PC-9 (cell line): ENCODE measurements at regions not wholly inside any gene's neighbourhood (a gene's known extent, or its start where the extent isn't known, plus 50 kb on each side); places are given as distances from the start of the nearest gene placed in this dataset.
A peak's percentile ranks its signal among the peaks of the same experiment; 100 is the strongest.

Source experiments
- BruUV-seq: library from RNA; stranded (reverse); fragments of 400-500 nt; replicated peaks from 2 replicates; lab custom pipeline; 2021; lab: Mats Ljungman, UMichigan
- CTCF ChIA-PET: fragments of 300-600 bp; sonication (Branson Sonifier 250); formaldehyde crosslinking; loops from one replicate; lab custom pipeline; 2022; ENCODE audit warnings: antibody characterized with exemption; lab: Charles Lee
- POLR2A ChIA-PET: fragments of 300-600 bp; sonication (Branson Sonifier 250); formaldehyde crosslinking; loops from one replicate; lab custom pipeline; 2022; ENCODE audit warnings: antibody characterized with exemption; ENCODE audit not compliant: unreplicated experiment; lab: Charles Lee
- DNase-seq, 2 experiments: peaks; one replicate each; pipeline versions ENCODE4 v3.0.0 to v3.0.0-alpha.2; 2015 to 2022; ENCODE audit warnings: mixed read lengths in 1 of 2
- H2AFZ ChIP-seq: fragments of 200-600 bp; sonication (generic); 2 replicates; pipeline ENCODE4 v1.8.1; 2017; ENCODE audit warnings: antibody characterized with exemption
- H3F3A ChIP-seq: fragments of 200-600 bp; sonication (generic); 2 replicates; pipeline ENCODE4 v1.8.1; 2017; ENCODE audit warnings: antibody characterized with exemption, mild to moderate bottlenecking, low read depth; ENCODE audit not compliant: insufficient read depth
- H3K27ac ChIP-seq: fragments of 200-600 bp; sonication (generic); 2 replicates; pipeline ENCODE4 v1.6.1; 2016; ENCODE audit warnings: mixed run types
- H3K27me3 ChIP-seq: fragments of 200-600 bp; sonication (generic); 2 replicates; pipeline ENCODE4 v1.6.1; 2016; ENCODE audit warnings: low read depth, mixed run types; ENCODE audit not compliant: insufficient read depth
- H3K36me3 ChIP-seq: fragments of 200-600 bp; sonication (generic); 2 replicates; pipeline ENCODE4 v1.6.1; 2016; ENCODE audit warnings: low read depth, mixed run types
- H3K4me1 ChIP-seq: fragments of 200-600 bp; sonication (generic); replicated peaks from 2 replicates; pipeline ENCODE4 v1.6.1; 2016; ENCODE audit warnings: mixed run types; ENCODE audit not compliant: insufficient read depth
- H3K4me2 ChIP-seq: fragments of 200-600 bp; sonication (generic); 2 replicates; pipeline ENCODE4 v1.6.1; 2017; ENCODE audit warnings: mixed run types
- H3K4me3 ChIP-seq: fragments of 200-600 bp; sonication (generic); 2 replicates; pipeline ENCODE4 v1.6.1; 2016; ENCODE audit warnings: mixed run types
- H3K79me2 ChIP-seq: fragments of 200-600 bp; sonication (generic); 2 replicates; pipeline ENCODE4 v1.6.1; 2017; ENCODE audit warnings: low read depth, mixed run types
- H3K9me2 ChIP-seq: fragments of 200-600 bp; sonication (generic); 2 replicates; pipeline ENCODE4 v1.8.1; 2017; ENCODE audit warnings: mild to moderate bottlenecking; ENCODE audit not compliant: insufficient read depth
- H3K9me3 ChIP-seq: fragments of 200-600 bp; sonication (generic); 2 replicates; pipeline ENCODE4 v1.8.1; 2016; ENCODE audit warnings: low read depth; ENCODE audit not compliant: insufficient read depth
- H4K20me1 ChIP-seq: fragments of 200-600 bp; sonication (generic); 2 replicates; pipeline ENCODE4 v1.8.1; 2017; ENCODE audit not compliant: insufficient read depth
- CTCF ChIP-seq: fragments of 200-600 bp; sonication (generic); conservative IDR thresholded peaks from 2 replicates; pipeline ENCODE4 v1.6.1; 2017; ENCODE audit warnings: mixed run types, antibody characterized with exemption, mild to moderate bottlenecking, moderate library complexity
- EZH2 ChIP-seq: fragments of 200-600 bp; sonication (generic); IDR thresholded peaks from 2 replicates; pipeline ENCODE4 v1.8.0; 2017; ENCODE audit warnings: antibody characterized with exemption, low read depth
- intact Hi-C: fragments of 100-400 bp; cut with micrococcal nuclease; formaldehyde crosslinking; loops from one replicate; pipeline ENCODE4 v1.10.0; 2022; ENCODE audit not compliant: unreplicated experiment

- POLR2A ChIA-PET = no interaction called here
- BruUV-seq = no TSS peak
- H2AFZ ChIP-seq = no peak overlapping the region
These were observed 56.0 kb upstream of the FAM174A start for GRCh38 chr5:100479079-100479688.

GRCh38 chr5:100472091-100472490, 63.1 kb upstream of the FAM174A start:
- BruUV-seq = no TSS peak
- Histone ChIP-seq H3K4me1 (no peaks in the 10 kb centered on the region), H3K27ac (no peak overlapping the region), H3K27me3 (no peaks in the 10 kb centered on the region), H3K36me3 (no peaks in the 10 kb centered on the region), H3K9me2 (no peaks in the 10 kb centered on the region), H3K9me3 (no peaks in the 10 kb centered on the region), H2AFZ (no peak overlapping the region), H3F3A (no peaks in the 10 kb centered on the region), H3K4me2 (no peak overlapping the region), H4K20me1 (no peaks in the 10 kb centered on the region), H3K4me3 (no peak overlapping the region), H3K79me2 (no peaks in the 10 kb centered on the region)
- TF ChIP-seq CTCF (no peak), EZH2 (no peak)
- ChIA-PET POLR2A (no interaction called here), CTCF (no interaction called here)
- DNase-seq = no peak
- intact Hi-C loops = no loop called here

More at GRCh38 chr5:100479079-100479688, 56.0 kb upstream of the FAM174A start:
- H3K9me2 ChIP-seq = no peaks in the 10 kb centered on the region
- H3K27ac ChIP-seq = no peak overlapping the region
- DNase-seq = no peak
- intact Hi-C loops = loop anchor here (2.0 to 5.0 kb wide), 3 partner anchors 568 to 1198 kb away; no protein-coding TSS in a partner anchor
- H3K4me3 ChIP-seq = no peak overlapping the region
- CTCF ChIA-PET = no interaction called here
- no peaks in the 10 kb centered on the region for H3K9me3 ChIP-seq
- TF ChIP-seq CTCF (peak; percentile 64), EZH2 (no peak)
- H3K36me3 ChIP-seq = no peaks in the 10 kb centered on the region
- no peaks in the 10 kb centered on the region for H3K27me3 ChIP-seq
- H3K4me2 ChIP-seq = no peak overlapping the region
- H3K4me1 ChIP-seq = no peaks in the 10 kb centered on the region
- H3K79me2 ChIP-seq = no peaks in the 10 kb centered on the region
- H3F3A ChIP-seq = no peaks in the 10 kb centered on the region
- H4K20me1 ChIP-seq = no peaks in the 10 kb centered on the region

GRCh38 chr5:100469767-100470166, 65.4 kb upstream of the FAM174A start:
- no peaks in the 10 kb centered on the region for H3K9me2 ChIP-seq
- DNase-seq = no peak
- H4K20me1 ChIP-seq = no peaks in the 10 kb centered on the region
- ChIA-PET POLR2A (no interaction called here), CTCF (no interaction called here)
- H3K4me2 ChIP-seq = no peak overlapping the region
- H3K36me3 ChIP-seq = no peaks in the 10 kb centered on the region
- H3K4me1 ChIP-seq = no peaks in the 10 kb centered on the region
- H3K27me3 ChIP-seq = no peaks in the 10 kb centered on the region
- TF ChIP-seq EZH2 = no peak
- no peak for TF ChIP-seq CTCF
- H3F3A ChIP-seq = no peaks in the 10 kb centered on the region
- no peaks in the 10 kb centered on the region for H3K9me3 ChIP-seq
- H2AFZ ChIP-seq = no peak overlapping the region
- H3K4me3 ChIP-seq = no peak overlapping the region
- H3K79me2 ChIP-seq = no peaks in the 10 kb centered on the region
- no TSS peak for BruUV-seq
- no peak overlapping the region for H3K27ac ChIP-seq
- intact Hi-C loops = no loop called here
